ENCODE measurements at regions not wholly inside any gene's neighbourhood (a gene's known extent, or its start where the extent isn't known, plus 50 kb on each side); places are given as distances from the start of the nearest gene placed in this dataset.

- no TSS peak for BruUV-seq (replicated peaks)
- Histone ChIP-seq H3K9me1 (replicated peaks; ENCODE audit: control insufficient read depth, extremely low read depth, insufficient read depth, low read length) (no peaks in the 10 kb centered on the region), H3K27me3 (ENCODE audit: control insufficient read depth in 2 of 2, insufficient read depth in 2 of 2, low read length in 2 of 2) (no peaks in the 10 kb centered on the region), H3K4me2 (ENCODE audit: insufficient read depth, low read length) (no peak overlapping the region), H4K20me1 (replicated peaks; ENCODE audit: control insufficient read depth, extremely low read depth, insufficient read depth, low read length) (no peaks in the 10 kb centered on the region), H3K4me1 (ENCODE audit: control insufficient read depth, extremely low read depth, insufficient read depth, low read length) (no peaks in the 10 kb centered on the region), H3K9me3 (replicated peaks; ENCODE audit: control insufficient read depth, insufficient read depth, low read length) (peaks cover 3% of the 10 kb centered on the region), H3K79me2 (ENCODE audit: control insufficient read depth, insufficient read depth, low read length) (no peaks in the 10 kb centered on the region), H3K27ac (ENCODE audit: insufficient read depth, low read depth, low read length) (no peak overlapping the region), H3K36me3 (ENCODE audit: control insufficient read depth in 2 of 2, extremely low read depth in 1 of 2, insufficient read depth in 2 of 2, low read length in 2 of 2) (no peaks in the 10 kb centered on the region), H3K4me3 (replicated peaks in 1 of 3; ENCODE audit: insufficient read depth in 1 of 3, low read depth in 1 of 3, low read length in 3 of 3) (no peak overlapping the region), H3K9ac (replicated peaks; ENCODE audit: extremely low read depth, insufficient read depth, low read length) (no peak overlapping the region), H2AFZ (ENCODE audit: low read depth, low read length) (no peak overlapping the region)
- dilution Hi-C loops (cut with MboI; ENCODE audit: extremely low pct_ligation_motif_present, low sequenced_read_pairs) (no loop called here), intact Hi-C loops (cut with micrococcal nuclease) (no loop called here)
- CTCF ChIA-PET: no interaction called here
- no peak for FAIRE-seq
- POLR2A ChIA-PET: no interaction called here
- DNase-seq (ENCODE audit: low read depth, low spot score): no peak
- no peak for TF ChIP-seq JUN (IDR thresholded peaks at IDR 0.05; ENCODE audit: borderline replicate concordance, insufficient read depth, insufficient read length, low read depth)
- TF ChIP-seq MYC (IDR thresholded peaks at IDR 0.05; ENCODE audit: low read depth, low read length): no peak
- TF ChIP-seq GATA2 (IDR thresholded peaks at IDR 0.05; ENCODE audit: insufficient read depth, insufficient read length, low read depth, low read length): no peak
- TF ChIP-seq POLR2AphosphoS5 (IDR thresholded peaks at IDR 0.05; ENCODE audit: insufficient read depth, low read depth, low read length): no peak
- no peak for TF ChIP-seq MAX (IDR thresholded peaks at IDR 0.05; ENCODE audit: insufficient read depth, insufficient read length)
- TF ChIP-seq EZH2 (IDR thresholded peaks at IDR 0.05; ENCODE audit: borderline replicate concordance, low read depth, low read length, severe bottlenecking): no peak
- TF ChIP-seq, protein P1, sequence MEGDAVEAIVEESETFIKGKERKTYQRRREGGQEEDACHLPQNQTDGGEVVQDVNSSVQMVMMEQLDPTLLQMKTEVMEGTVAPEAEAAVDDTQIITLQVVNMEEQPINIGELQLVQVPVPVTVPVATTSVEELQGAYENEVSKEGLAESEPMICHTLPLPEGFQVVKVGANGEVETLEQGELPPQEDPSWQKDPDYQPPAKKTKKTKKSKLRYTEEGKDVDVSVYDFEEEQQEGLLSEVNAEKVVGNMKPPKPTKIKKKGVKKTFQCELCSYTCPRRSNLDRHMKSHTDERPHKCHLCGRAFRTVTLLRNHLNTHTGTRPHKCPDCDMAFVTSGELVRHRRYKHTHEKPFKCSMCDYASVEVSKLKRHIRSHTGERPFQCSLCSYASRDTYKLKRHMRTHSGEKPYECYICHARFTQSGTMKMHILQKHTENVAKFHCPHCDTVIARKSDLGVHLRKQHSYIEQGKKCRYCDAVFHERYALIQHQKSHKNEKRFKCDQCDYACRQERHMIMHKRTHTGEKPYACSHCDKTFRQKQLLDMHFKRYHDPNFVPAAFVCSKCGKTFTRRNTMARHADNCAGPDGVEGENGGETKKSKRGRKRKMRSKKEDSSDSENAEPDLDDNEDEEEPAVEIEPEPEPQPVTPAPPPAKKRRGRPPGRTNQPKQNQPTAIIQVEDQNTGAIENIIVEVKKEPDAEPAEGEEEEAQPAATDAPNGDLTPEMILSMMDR (IDR thresholded peaks at IDR 0.05; ENCODE audit: extremely low read depth in 1 of 2, insufficient read depth in 1 of 2, low read depth in 1 of 2, low read length in 2 of 2): no peak
- no peak for TF ChIP-seq POLR2A (IDR thresholded peaks at IDR 0.05; ENCODE audit: low read depth, low read length)
- no peak for TF ChIP-seq FOS (IDR thresholded peaks at IDR 0.05; ENCODE audit: borderline replicate concordance, insufficient read depth, low read length)
Observed at GRCh38 chr11:81802591-81802990, 931.1 kb downstream of the FAM181B start.
